GM12865 (cell line): ENCODE measurements at regions not wholly inside any gene's neighbourhood (a gene's known extent, or its start where the extent isn't known, plus 50 kb on each side); places are given as distances from the start of the nearest gene placed in this dataset.

Experiments used
- DNase-seq: peaks from one replicate; pipeline ENCODE4 v3.0.0; 2010; ENCODE audit warnings: low read depth
- H3K4me3 ChIP-seq: 2 replicates; pipeline ENCODE4 v1.5.1; 2011; ENCODE audit warnings: mild to moderate bottlenecking, low read depth, low read length, control low read depth
- TF ChIP-seq, protein P1 (sequence below): IDR thresholded peaks from 2 replicates; pipeline ENCODE4 v1.5.1; 2011; ENCODE audit warnings: low read length, control low read depth, low read depth, inconsistent platforms; ENCODE audit not compliant: insufficient read depth; ENCODE audit errors: missing control alignments

GRCh38 chr20:21900431-21900830 lies 195.0 kb downstream of the PAX1 start:
- no peak overlapping the region for H3K4me3 ChIP-seq
- no peak for DNase-seq
- TF ChIP-seq, protein P1, sequence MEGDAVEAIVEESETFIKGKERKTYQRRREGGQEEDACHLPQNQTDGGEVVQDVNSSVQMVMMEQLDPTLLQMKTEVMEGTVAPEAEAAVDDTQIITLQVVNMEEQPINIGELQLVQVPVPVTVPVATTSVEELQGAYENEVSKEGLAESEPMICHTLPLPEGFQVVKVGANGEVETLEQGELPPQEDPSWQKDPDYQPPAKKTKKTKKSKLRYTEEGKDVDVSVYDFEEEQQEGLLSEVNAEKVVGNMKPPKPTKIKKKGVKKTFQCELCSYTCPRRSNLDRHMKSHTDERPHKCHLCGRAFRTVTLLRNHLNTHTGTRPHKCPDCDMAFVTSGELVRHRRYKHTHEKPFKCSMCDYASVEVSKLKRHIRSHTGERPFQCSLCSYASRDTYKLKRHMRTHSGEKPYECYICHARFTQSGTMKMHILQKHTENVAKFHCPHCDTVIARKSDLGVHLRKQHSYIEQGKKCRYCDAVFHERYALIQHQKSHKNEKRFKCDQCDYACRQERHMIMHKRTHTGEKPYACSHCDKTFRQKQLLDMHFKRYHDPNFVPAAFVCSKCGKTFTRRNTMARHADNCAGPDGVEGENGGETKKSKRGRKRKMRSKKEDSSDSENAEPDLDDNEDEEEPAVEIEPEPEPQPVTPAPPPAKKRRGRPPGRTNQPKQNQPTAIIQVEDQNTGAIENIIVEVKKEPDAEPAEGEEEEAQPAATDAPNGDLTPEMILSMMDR = no peak

- TF ChIP-seq, protein P1 = no peak
Observed at GRCh38 chr20:21874921-21875320, 169.5 kb downstream of the PAX1 start.

DNA sequence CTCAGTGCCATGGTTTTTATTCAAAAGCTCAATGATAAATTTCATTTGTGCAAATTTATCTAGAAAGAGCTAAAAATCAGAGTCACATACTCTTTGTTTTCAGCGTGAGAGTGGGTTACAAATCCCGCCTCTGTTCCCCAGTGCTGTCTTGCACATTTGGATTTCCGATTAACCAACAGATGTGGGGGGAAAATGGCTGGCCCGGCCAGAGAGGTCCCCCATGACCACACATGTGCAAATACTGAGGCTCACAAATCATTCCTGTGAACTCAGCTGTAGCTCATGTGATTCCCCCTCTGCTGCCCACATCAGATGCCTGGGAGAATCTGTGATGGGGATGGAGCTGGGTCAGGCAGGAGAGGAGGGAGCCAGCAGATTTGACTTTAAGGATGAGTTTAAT lies 168.7 kb downstream of the PAX1 start:
- no peak overlapping the region for H3K4me3 ChIP-seq
- TF ChIP-seq, protein P1 = no peak
- DNase-seq = no peak

More at GRCh38 chr20:21874921-21875320, 169.5 kb downstream of the PAX1 start:
- no peak for DNase-seq
- H3K4me3 ChIP-seq = no peak overlapping the region

DNA sequence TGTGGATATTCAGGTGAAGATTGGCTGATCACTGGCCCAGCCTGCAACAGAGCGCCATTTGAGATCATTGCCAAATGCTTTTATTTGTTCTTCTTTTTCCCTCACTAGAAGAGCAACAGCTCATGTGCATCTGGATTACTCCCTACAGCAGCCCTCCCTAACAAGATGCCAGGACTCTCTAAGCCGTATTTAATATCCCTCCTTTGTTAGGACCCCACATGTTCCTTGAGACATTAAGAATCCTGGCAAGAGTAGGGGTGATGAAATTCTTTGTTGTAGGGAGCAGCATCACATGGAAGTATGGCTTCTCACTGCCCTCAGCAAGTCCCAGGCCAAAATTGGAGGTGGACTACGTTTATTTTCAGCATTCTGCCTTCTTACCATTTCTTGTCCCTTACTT lies 167.8 kb downstream of the PAX1 start:
- no peak for DNase-seq
- H3K4me3 ChIP-seq = no peak overlapping the region
- TF ChIP-seq, protein P1 = no peak

DNA sequence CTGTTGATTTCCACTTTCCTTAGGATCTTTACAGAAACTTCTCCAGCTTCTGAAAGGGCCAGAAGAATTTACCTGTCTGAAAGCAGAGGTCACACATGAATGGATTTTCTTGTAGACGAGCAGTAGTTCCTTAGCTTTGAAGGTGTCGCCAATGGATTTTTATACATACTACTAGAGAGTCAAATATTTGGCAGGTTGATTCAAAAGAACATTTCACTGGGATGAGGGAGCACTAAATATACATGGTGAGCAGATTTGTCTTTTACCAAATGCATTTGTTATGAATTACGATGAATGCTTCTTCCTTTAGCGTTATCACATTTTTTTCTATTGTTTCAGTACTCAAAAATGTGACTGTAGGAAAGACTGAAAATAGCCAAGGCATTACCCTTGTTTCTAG lies 162.3 kb downstream of the PAX1 start:
- TF ChIP-seq, protein P1 = no peak
- no peak for DNase-seq

DNA sequence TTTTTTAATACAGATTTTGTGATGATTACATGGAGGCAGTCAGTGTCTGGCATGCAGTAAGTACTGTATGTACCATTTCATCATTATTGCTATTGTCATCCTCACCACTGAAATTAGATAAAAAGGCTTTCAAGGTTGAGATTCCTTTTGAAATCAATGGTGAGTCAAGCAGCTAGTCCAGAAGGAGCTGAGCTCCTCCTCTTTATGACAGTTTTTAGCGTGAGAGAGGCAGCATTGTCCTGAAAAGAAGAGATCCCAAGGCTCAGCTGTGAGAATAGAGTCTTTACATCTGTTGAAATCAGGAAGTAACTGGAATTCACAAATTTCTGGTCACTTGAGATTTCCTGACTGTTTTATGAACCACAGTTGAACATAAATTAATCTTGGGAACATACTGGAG lies 161.9 kb downstream of the PAX1 start:
- DNase-seq = no peak
- TF ChIP-seq, protein P1 = no peak
- no peak overlapping the region for H3K4me3 ChIP-seq

More for the DNA sequence above, 162.3 kb downstream of the PAX1 start:
- H3K4me3 ChIP-seq = no peak overlapping the region

DNA sequence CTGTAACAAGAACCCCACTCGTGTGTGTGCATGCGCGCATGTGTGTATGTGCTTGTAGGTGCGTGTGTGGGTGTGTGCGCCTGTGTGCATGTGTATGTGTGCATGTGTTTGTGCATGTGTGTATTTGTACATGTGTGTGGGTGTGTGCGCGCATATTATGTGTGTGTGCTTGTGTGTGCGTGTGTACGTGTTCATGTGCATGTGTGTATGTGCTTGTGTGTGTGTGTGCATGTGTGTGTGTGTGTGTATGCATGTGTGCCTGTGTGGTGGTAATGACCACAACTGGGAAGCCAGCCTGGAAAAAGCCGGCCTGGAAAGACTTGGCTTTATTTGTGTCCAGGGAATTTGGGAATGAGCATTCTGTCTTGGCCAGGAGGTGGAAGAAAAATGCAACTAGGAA lies 157.5 kb downstream of the PAX1 start:
- TF ChIP-seq, protein P1 = no peak
- H3K4me3 ChIP-seq = no peak overlapping the region
- no peak for DNase-seq
